Effector memory CD4-positive, alpha-beta T cell (primary cell): ENCODE measurements at regions not wholly inside any gene's neighbourhood (a gene's known extent, or its start where the extent isn't known, plus 50 kb on each side); places are given as distances from the start of the nearest gene placed in this dataset.
"Not testable (repeated sequence)": the region's sequence is repeated elsewhere in the genome, so short reads cannot be mapped to it uniquely, and the experiment has no call there.

Experiments
- DNase-seq, 3 donors: peaks; one replicate each; pipeline ENCODE4 v3.0.0-alpha.2; 2020
- H3K27ac ChIP-seq: 2 replicates; pipeline ENCODE4 v1.7.0; 2013; ENCODE audit warnings: mild to moderate bottlenecking, low read length, moderate library complexity; ENCODE audit not compliant: insufficient read depth, poor library complexity, severe bottlenecking
- H3K27me3 ChIP-seq: replicated peaks from 2 replicates; pipeline ENCODE4 v1.7.0; 2013; ENCODE audit warnings: mild to moderate bottlenecking, low read length; ENCODE audit not compliant: insufficient read depth, control insufficient read depth, poor library complexity, severe bottlenecking
- H3K36me3 ChIP-seq: 2 replicates; pipeline ENCODE4 v1.7.0; 2013; ENCODE audit warnings: mild to moderate bottlenecking, low read length, moderate library complexity; ENCODE audit not compliant: control insufficient read depth, insufficient read depth
- H3K4me1 ChIP-seq: 2 replicates; pipeline ENCODE4 v1.7.0; 2013; ENCODE audit warnings: low read length, mild to moderate bottlenecking; ENCODE audit not compliant: control insufficient read depth, insufficient read depth, poor library complexity, severe bottlenecking
- H3K4me3 ChIP-seq: 2 replicates; pipeline ENCODE4 v1.7.0; 2013; ENCODE audit warnings: low read length, low read depth, mild to moderate bottlenecking; ENCODE audit not compliant: insufficient read depth, poor library complexity, severe bottlenecking
- H3K9me3 ChIP-seq: 2 replicates; pipeline ENCODE4 v1.7.0; 2013; ENCODE audit warnings: mild to moderate bottlenecking, low read length, moderate library complexity; ENCODE audit not compliant: control insufficient read depth

DNA sequence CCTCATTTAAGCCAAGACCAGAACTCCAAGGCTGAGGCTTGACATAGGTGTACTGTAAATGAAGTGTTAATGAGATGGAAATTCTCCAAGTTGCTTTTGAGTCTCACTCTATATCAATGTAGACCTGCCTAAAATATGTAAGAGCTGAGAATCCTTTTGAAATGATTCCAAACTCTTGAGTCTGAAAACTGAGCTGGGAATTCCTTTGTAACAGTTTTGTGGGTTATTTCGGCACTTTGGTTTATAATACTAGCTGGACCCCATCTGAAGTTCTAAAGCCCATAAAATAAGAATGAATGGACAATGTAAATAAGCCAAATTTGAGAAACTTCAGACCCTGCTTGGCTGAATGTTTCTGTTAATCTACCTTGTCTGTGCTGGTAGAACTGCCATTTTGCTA is 558.9 kb downstream of the TTLL7 start:
- not testable (repeated sequence) for DNase-seq, H3K27me3 ChIP-seq, H3K4me1 ChIP-seq

DNA sequence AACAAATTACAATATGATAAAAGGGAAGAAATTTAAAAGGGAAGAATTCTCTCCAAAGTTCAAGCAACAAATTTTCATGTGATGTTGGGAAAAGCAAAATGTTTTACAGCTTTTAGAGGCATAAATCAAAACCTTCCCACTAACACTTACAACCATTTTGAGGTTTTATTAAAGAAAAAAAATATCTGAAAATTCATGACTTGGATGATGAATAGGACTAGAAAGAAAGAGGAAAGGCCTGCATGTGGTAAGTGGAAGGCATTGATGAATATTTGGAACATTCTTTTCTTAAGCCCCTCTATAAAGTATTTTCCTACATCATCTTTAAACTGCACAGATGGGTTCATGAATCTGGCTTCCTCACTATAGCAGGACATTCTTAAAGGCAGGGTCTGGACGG is 560.6 kb downstream of the TTLL7 start:
- not testable (repeated sequence) for H3K4me3 ChIP-seq, H3K36me3 ChIP-seq

More for the DNA sequence above, 558.9 kb downstream of the TTLL7 start:
- H3K36me3 ChIP-seq, H3K9me3 ChIP-seq, H3K4me3 ChIP-seq, H3K27ac ChIP-seq: not testable (repeated sequence)

DNA sequence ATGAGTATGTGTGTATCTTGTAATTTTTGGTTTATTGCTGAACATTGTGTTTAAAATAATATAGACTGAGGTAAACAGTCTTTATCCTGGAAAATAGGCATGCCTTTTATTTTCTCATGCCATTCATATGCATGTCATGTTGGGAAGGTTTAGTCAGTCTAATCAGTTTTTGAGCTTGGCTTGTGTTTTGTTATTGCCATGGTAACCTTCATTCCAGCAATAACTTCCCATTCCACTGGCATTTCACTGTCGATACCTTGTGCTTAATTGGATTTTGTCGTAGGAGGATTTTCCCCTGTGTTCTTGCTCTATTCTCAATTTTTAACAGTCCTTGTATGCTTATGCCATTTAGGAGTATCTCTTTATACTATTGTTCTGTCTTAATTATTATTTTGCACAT is 563.6 kb downstream of the TTLL7 start:
- DNase-seq, H3K27ac ChIP-seq, H3K4me1 ChIP-seq, H3K27me3 ChIP-seq, H3K4me3 ChIP-seq, H3K9me3 ChIP-seq, H3K36me3 ChIP-seq: not testable (repeated sequence)

More for the DNA sequence above, 560.6 kb downstream of the TTLL7 start:
- H3K27me3 ChIP-seq, H3K9me3 ChIP-seq, H3K4me1 ChIP-seq, DNase-seq, H3K27ac ChIP-seq: not testable (repeated sequence)

DNA sequence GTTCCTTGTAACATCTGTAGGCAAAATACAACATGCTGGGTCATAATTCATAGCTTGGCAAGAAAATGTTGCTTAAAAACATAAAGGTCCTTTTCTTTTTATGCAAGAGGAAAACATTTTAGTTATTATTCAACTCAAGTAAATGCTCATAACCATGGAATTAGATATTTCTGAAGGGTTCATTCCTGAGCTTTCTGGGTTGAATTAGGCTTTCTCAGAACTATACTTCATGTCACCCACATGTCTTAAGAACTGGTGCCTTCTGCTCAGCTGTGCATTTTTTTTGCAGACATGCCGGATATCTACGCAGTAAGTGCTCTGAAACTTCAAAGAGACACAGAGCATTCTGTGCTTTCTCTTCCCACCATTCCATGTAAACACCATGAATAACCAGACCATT is 571.4 kb downstream of the TTLL7 start:
- H3K4me1 ChIP-seq, DNase-seq, H3K36me3 ChIP-seq, H3K27me3 ChIP-seq, H3K4me3 ChIP-seq, H3K9me3 ChIP-seq, H3K27ac ChIP-seq: not testable (repeated sequence)

DNA sequence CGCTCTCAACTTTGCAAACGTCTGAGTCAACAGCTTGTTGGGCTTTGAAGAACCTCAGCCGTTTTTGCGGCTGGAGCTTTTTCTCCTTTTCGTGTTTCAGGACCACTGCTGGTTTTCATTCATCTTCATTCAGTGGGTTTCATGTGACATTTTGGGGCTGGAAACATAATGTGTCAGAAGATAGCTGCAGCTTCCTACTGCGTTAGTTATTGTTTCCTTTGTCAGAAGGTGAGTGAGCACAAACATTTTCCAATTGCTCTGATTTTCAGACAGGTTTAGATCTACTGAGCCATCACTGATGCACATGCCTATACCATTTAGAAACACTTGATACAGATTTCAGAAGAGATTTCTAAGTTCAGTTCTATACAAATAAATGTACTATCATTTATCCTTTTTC is 575.5 kb downstream of the TTLL7 start:
- not testable (repeated sequence) for H3K4me3 ChIP-seq, H3K27me3 ChIP-seq, H3K4me1 ChIP-seq, H3K36me3 ChIP-seq, H3K27ac ChIP-seq, H3K9me3 ChIP-seq, DNase-seq

DNA sequence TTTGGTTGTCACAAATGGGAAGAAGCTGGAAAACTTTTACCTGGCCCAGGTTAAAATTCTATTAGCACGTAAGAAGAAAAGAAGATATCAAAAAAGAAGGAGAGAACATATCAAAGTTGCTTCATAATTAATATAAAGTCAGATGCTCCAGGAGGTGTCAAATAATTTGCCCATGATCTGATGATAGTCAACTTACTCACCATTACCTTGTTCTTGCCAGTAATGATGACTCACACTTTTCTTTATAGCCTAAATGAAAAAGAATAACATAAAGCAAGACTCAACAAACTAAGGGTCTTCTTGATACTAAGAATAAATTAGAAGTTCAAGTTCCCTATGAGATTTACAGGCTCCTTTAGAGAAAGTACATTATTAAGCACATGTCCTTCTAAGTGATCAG is 580.4 kb downstream of the TTLL7 start:
- Histone ChIP-seq H3K36me3 (no peaks in the 10 kb centered on the region), H3K4me3 (no peak overlapping the region), H3K27me3 (no peaks in the 10 kb centered on the region), H3K27ac (no peak overlapping the region), H3K9me3 (no peaks in the 10 kb centered on the region), H3K4me1 (no peaks in the 10 kb centered on the region)
- no peak for DNase-seq

DNA sequence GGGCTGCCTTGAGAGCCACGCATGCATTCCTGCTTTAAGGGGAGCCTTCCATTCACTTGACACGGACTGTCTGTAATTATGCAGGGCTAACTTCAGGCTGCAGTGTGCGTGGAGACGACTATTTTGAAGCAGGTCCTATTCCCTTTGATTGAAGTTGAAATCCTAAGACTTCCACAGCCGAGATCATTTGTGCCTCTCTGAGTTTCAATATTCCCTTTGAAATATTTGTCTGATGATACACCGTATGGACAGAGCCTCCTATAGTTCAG is 585.2 kb downstream of the TTLL7 start:
- H3K4me1 ChIP-seq, H3K27ac ChIP-seq, DNase-seq, H3K4me3 ChIP-seq, H3K27me3 ChIP-seq, H3K9me3 ChIP-seq, H3K36me3 ChIP-seq: not testable (repeated sequence)

DNA sequence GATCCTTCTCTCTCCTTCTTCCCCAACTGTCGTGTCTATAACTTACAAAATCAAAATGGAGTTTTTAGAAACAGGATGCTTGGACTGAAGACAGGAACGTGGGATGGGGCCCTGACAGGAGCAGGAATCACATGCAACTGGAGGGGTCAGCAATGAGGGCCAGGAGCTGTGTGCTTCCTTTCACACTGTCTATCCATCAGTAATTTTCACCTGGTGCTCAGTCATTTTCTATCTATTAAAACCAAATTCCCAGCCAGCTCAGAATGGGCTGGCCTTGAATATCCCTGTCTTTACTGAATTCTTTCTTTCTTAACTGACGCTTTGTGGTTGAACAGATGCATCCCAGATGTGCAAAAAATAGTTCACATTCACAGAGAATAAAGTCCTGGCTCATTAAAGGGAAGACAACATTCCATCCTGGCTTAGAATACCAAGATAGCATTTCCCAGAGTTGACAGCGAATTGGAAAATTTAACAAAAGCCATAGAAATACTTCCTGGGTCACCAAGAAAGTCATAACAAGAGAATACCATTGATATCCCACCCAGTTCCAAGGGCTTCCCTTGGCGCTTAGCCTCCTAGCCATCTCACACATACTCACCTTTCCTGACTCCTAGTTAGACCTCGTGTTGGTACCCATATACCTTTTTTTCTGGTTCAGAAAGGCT is 588.1 kb downstream of the TTLL7 start:
- not testable (repeated sequence) for DNase-seq, H3K27ac ChIP-seq, H3K27me3 ChIP-seq

DNA sequence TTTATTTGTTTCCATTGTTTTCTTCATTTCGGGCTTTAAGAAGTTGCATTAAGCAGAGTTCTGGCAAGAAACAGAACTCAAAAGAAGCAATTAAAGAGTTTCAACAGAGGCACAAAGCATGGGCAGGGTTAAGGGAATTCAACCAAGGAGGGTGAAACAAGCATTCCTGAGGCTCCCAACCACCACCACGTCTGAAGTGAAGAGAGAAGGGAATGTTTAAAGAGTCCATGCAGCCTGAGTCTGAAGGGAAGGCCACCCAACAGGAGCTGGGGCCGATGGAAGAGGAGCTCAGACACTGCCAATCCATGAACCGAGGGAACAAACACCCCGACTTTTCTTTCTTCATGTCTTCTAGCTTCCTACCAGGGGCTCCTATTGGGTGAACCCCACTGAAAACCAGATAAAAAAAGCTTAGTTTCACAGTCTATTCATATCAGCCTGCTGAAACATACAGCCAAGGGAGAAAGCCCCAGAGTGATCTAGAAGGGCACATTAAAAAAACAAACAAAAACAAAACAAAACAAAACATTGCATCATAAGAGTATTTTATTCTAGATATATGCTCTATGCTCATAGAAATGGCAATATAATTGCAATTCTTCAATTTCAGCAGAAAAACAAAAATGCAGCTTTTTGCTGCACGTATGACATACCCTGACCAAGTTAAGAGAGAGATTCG is 592.1 kb downstream of the TTLL7 start:
- not testable (repeated sequence) for DNase-seq, H3K9me3 ChIP-seq, H3K4me1 ChIP-seq, H3K4me3 ChIP-seq, H3K27me3 ChIP-seq, H3K36me3 ChIP-seq, H3K27ac ChIP-seq

More for the DNA sequence above, 588.1 kb downstream of the TTLL7 start:
- not testable (repeated sequence) for H3K4me1 ChIP-seq, H3K4me3 ChIP-seq, H3K36me3 ChIP-seq, H3K9me3 ChIP-seq

DNA sequence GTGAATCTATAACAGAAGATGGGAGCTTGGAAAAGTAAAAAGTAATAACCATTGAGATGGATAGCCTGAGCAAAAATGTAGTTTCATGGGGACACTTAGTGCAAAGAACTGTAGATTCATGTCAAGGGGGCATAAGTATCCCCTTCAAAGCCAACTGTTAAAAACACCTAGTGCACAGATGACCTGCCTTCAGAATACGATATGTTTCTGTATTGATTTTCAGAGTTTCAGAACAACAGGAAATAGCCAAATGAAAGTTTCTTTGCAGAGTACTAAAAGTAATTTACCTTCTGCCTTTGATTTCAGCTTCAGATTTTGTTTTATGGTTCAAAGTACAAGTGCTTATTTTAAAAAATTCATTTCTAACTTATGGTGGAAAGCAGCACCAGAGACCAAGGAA is 593.1 kb downstream of the TTLL7 start:
- not testable (repeated sequence) for H3K4me1 ChIP-seq, H3K36me3 ChIP-seq, DNase-seq, H3K4me3 ChIP-seq, H3K27me3 ChIP-seq, H3K27ac ChIP-seq, H3K9me3 ChIP-seq
